A673 (cell line): ENCODE measurements at regions not wholly inside any gene's neighbourhood (a gene's known extent, or its start where the extent isn't known, plus 50 kb on each side); places are given as distances from the start of the nearest gene placed in this dataset.
A peak's percentile ranks its signal among the peaks of the same experiment; 100 is the strongest.

Experiments used
- BruUV-seq: library from RNA; stranded (reverse); fragments of 400-500 nt; replicated peaks from 2 replicates; lab custom pipeline; 2021; lab: Mats Ljungman, UMichigan
- CTCF ChIA-PET: fragments of 300-600 bp; sonication (Branson Sonifier 250); formaldehyde crosslinking; loops from one replicate; lab custom pipeline; 2022; ENCODE audit warnings: antibody characterized with exemption; lab: Charles Lee
- POLR2A ChIA-PET: fragments of 300-600 bp; sonication (Branson Sonifier 250); formaldehyde crosslinking; loops from one replicate; lab custom pipeline; 2022; ENCODE audit warnings: antibody characterized with exemption; ENCODE audit not compliant: low non-redundant PET; lab: Charles Lee
- DNase-seq: peaks from one replicate; pipeline ENCODE4 v3.0.0-alpha.2; 2015; ENCODE audit warnings: low spot score
- H3K27ac ChIP-seq: fragments of 200-600 bp; sonication (generic); 2 replicates; pipeline ENCODE4 v1.5.1; 2016; ENCODE audit warnings: mixed run types, low read depth, mild to moderate bottlenecking, mixed read lengths, antibody characterized with exemption, low read length; ENCODE audit not compliant: poor library complexity, severe bottlenecking
- H3K27me3 ChIP-seq: fragments of 200-600 bp; sonication (generic); replicated peaks from 2 replicates; pipeline ENCODE4 v1.6.1; 2017; ENCODE audit warnings: mixed run types, low read depth, mild to moderate bottlenecking, mixed read lengths, antibody characterized with exemption, low read length; ENCODE audit not compliant: insufficient read depth, poor library complexity
- H3K36me3 ChIP-seq: fragments of 200-600 bp; sonication (generic); 2 replicates; pipeline ENCODE4 v1.6.1; 2016; ENCODE audit warnings: mixed run types, mild to moderate bottlenecking, mixed read lengths, antibody characterized with exemption, low read length; ENCODE audit not compliant: insufficient read depth, poor library complexity, severe bottlenecking
- H3K4me1 ChIP-seq: fragments of 200-600 bp; sonication (generic); 2 replicates; pipeline ENCODE4 v1.6.1; 2017; ENCODE audit warnings: mixed run types, mild to moderate bottlenecking, mixed read lengths, antibody characterized with exemption, low read length; ENCODE audit not compliant: insufficient read depth, poor library complexity, severe bottlenecking
- H3K4me3 ChIP-seq: fragments of 200-600 bp; sonication (generic); 2 replicates; pipeline ENCODE4 v1.5.1; 2016; ENCODE audit warnings: low read depth, mixed run types, mild to moderate bottlenecking, mixed read lengths, low read length; ENCODE audit not compliant: poor library complexity, severe bottlenecking
- H3K9me3 ChIP-seq: fragments of 200-600 bp; sonication (generic); 2 replicates; pipeline ENCODE4 v1.6.1; 2016; ENCODE audit warnings: mixed run types, low read depth, mild to moderate bottlenecking, mixed read lengths, antibody characterized with exemption, low read length; ENCODE audit not compliant: poor library complexity, severe bottlenecking
- EZH2 ChIP-seq: fragments of 200-600 bp; sonication (generic); IDR thresholded peaks from 2 replicates; pipeline ENCODE4 v1.6.1; 2017; ENCODE audit warnings: borderline replicate concordance, low read depth, mild to moderate bottlenecking, mixed read lengths, antibody characterized with exemption, low read length; ENCODE audit not compliant: poor library complexity, severe bottlenecking
- intact Hi-C: fragments of 100-400 bp; cut with micrococcal nuclease; formaldehyde crosslinking; loops from one replicate; pipeline ENCODE4 v1.10.0; 2022; ENCODE audit not compliant: unreplicated experiment
- TF ChIP-seq, protein P1 (sequence below): fragments of 300-800, 200-600 bp; sonication (generic); conservative IDR thresholded peaks from 2 replicates; pipeline ENCODE4 v1.5.1; 2017; ENCODE audit warnings: low read depth, mild to moderate bottlenecking, antibody characterized with exemption, low read length, moderate library complexity, mixed read lengths

DNA sequence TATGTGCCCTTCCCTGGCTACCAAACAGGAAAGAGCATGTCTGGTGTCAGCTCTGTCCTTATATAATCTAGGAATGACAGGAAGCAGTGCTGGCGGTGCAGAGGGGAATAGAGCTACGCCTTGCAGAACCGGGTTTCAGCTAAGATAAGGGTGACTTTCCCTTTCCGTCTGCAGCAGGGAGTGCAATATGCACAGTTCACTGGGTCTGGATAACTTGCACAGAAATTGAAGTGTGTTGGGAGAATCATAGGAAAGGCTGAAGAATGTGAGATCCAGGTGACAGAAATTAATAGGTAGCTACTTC lies 90.0 kb upstream of the TSHZ3 start:
- no TSS peak for BruUV-seq

DNA sequence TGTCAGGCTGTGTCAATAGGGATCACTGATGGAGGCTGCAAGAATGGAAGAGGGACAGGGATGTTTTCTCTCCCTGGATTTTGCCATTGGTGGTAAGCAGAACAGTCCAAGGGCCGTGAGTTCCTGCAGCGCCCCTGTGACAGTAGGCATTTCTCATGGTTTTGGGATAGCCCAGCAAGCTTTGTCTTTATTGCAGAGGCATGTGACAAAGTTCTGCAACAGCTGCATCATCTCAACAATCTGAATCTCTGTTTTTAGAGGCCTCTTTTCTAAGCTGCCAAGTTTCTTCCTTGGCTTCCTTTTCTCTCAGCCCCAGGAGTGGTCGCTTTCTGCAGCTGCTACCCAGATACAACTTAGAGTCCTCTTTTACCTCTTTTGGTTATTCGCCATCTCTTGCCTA lies 95.7 kb upstream of the TSHZ3 start:
- ChIA-PET CTCF (no interaction called here), POLR2A (no interaction called here)
- no peaks in the 10 kb centered on the region for H3K4me1 ChIP-seq
- no peaks in the 10 kb centered on the region for H3K36me3 ChIP-seq
- DNase-seq = no peak
- H3K27me3 ChIP-seq = no peaks in the 10 kb centered on the region
- no TSS peak for BruUV-seq
- TF ChIP-seq EZH2 = no peak
- TF ChIP-seq, protein P1, sequence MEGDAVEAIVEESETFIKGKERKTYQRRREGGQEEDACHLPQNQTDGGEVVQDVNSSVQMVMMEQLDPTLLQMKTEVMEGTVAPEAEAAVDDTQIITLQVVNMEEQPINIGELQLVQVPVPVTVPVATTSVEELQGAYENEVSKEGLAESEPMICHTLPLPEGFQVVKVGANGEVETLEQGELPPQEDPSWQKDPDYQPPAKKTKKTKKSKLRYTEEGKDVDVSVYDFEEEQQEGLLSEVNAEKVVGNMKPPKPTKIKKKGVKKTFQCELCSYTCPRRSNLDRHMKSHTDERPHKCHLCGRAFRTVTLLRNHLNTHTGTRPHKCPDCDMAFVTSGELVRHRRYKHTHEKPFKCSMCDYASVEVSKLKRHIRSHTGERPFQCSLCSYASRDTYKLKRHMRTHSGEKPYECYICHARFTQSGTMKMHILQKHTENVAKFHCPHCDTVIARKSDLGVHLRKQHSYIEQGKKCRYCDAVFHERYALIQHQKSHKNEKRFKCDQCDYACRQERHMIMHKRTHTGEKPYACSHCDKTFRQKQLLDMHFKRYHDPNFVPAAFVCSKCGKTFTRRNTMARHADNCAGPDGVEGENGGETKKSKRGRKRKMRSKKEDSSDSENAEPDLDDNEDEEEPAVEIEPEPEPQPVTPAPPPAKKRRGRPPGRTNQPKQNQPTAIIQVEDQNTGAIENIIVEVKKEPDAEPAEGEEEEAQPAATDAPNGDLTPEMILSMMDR = no peak
- intact Hi-C loops = no loop called here
- H3K9me3 ChIP-seq = peaks cover 4% of the 10 kb centered on the region
- no peak overlapping the region for H3K27ac ChIP-seq
- H3K4me3 ChIP-seq = no peak overlapping the region

More for the DNA sequence above, 90.0 kb upstream of the TSHZ3 start:
- TF ChIP-seq, protein P1 = no peak
- no peak for TF ChIP-seq EZH2
- DNase-seq = no peak
- Histone ChIP-seq H3K9me3 (no peaks in the 10 kb centered on the region), H3K4me3 (no peak overlapping the region), H3K36me3 (no peaks in the 10 kb centered on the region), H3K4me1 (no peaks in the 10 kb centered on the region), H3K27ac (no peak overlapping the region), H3K27me3 (no peaks in the 10 kb centered on the region)
- ChIA-PET CTCF (no interaction called here), POLR2A (no interaction called here)
- intact Hi-C loops = no loop called here

DNA sequence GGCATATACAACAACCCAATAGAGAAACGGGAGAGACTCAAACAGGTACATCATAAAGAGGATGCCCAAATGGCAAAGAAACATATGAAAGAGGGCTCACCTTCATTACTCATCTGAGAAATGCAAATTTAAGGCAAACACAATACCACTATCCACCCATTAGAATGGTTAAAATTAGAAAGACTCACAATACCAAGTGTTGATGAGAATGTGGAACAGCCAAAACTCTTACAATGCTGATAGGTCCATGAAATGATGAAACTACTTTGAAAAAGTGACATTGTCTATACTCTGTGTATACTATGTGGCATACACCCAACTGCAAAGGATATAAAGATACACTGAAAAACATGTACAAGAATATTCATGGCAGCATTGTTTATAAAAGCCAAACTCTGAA lies 96.2 kb upstream of the TSHZ3 start:
- POLR2A ChIA-PET = no interaction called here
- Histone ChIP-seq H3K4me3 (no peak overlapping the region), H3K27me3 (no peaks in the 10 kb centered on the region), H3K27ac (no peak overlapping the region), H3K36me3 (no peaks in the 10 kb centered on the region), H3K9me3 (peaks cover 4% of the 10 kb centered on the region), H3K4me1 (no peaks in the 10 kb centered on the region)
- no TSS peak for BruUV-seq
- intact Hi-C loops = no loop called here
- no peak for DNase-seq
- CTCF ChIA-PET = no interaction called here
- no peak for TF ChIP-seq EZH2

DNA sequence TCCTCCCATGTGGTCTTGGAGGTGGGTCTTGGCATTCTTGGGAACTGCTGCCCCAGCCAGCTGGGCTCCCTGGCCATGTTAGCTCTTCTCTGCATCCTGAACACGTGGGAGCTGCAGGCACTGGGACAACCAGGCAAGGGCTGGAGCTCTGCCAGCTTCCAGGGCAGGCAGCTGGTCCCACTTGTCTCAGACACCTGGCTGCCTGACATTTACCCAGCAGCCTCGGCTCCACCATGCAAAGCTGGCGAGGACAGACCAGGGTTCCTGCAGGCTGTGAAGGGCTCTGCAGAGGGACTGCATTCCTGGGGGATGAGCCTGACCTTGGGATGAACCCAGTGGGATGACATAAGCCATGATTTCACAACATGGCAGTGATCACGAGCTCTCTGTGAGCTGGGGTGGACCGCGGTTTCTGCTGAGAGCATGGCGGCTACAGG lies 99.0 kb upstream of the TSHZ3 start:
- H3K4me1 ChIP-seq = no peaks in the 10 kb centered on the region
- no peak overlapping the region for H3K4me3 ChIP-seq
- H3K27me3 ChIP-seq = no peaks in the 10 kb centered on the region
- H3K27ac ChIP-seq = no peak overlapping the region
- TF ChIP-seq EZH2 = no peak
- TF ChIP-seq, protein P1 = no peak
- CTCF ChIA-PET = no interaction called here
- intact Hi-C loops = no loop called here
- no peaks in the 10 kb centered on the region for H3K36me3 ChIP-seq
- POLR2A ChIA-PET = no interaction called here
- peak; percentile 25 for DNase-seq
- BruUV-seq = no TSS peak
- H3K9me3 ChIP-seq = peaks cover 4% of the 10 kb centered on the region
